Renal cortical epithelial cell (primary cell): ENCODE measurements at regions not wholly inside any gene's neighbourhood (a gene's known extent, or its start where the extent isn't known, plus 50 kb on each side); places are given as distances from the start of the nearest gene placed in this dataset.

Experiments
- DNase-seq: peaks from one replicate; pipeline ENCODE4 v3.0.0-alpha.2; 2011; ENCODE audit warnings: low read depth

GRCh38 chr22:49158741-49159564, 668.7 kb downstream of the BRD1 start:
- no peak for DNase-seq

DNA sequence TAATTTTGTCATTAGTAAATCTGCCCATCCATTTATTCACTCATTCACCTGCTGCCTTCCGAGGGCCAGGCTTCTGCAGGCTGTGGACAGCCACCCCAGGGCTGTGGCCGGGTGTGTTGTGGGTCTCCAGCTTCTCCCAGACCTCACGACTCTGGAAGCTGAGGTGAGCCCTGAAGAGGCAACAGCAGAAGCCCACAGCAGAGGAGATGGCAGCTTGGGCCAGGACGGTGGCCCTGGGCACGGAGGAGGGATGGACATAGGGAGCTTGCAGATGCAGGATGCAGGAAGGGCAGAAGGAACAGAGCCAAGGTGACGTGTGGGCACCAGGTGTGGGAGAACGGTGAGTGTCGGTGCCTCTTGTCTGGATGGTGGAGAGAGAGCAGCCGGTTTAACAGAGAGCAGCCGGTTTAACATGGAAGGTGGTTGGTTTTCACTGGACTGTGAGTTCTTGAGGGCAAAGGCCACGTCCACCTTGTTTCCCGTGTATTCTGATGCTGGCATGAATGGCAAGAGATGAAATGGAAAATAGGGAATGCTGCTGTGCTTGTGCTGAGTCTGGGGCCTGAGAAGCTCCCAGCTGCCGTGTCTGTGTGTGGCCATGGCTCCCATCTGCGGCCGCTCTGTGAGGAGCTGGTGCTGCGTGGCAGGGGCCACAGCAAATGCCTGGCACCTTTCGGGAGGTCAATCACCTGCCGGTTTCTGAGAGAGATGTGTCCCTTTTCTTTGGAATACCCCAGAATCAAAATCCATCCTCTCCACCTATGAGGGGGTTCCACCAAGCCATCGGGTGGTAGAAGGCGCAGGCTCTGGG, 669.9 kb downstream of the BRD1 start:
- DNase-seq, result no peak

DNA sequence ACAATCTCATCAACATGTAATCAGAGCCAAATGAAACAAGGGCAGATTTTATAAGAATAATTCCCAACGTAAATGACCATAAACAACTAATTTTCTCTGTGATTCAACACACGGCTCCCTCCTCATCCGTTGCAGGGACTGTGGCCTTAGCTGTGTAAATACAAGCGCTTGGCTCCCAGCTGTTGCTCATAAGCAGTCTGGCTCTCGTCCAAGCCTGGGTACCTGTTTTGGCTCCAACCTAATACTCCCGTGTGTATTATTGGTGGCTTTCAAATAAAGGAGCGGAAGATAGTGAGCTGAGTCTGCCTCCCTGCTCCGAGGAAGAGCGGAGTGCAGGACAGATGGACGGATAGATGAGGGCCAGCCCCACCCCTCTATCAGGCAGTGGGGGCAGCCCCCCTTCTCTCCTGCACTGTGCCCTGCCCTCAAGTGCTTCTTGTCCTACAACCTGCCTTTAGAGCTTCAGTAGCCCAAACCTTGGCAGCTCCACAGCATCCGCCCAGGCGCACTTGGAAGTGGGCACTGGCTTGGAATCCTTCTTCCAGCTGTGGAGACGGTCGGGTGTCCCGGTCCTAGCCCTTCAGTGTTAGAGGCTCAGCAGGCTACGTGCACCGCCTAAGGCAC, 670.9 kb downstream of the BRD1 start:
- DNase-seq, result no peak

- DNase-seq, result no peak
Observed at GRCh38 chr22:49155770-49156580, 671.7 kb downstream of the BRD1 start.

GRCh38 chr22:49155039-49155769, 672.5 kb downstream of the BRD1 start:
- DNase-seq, result no peak

DNA sequence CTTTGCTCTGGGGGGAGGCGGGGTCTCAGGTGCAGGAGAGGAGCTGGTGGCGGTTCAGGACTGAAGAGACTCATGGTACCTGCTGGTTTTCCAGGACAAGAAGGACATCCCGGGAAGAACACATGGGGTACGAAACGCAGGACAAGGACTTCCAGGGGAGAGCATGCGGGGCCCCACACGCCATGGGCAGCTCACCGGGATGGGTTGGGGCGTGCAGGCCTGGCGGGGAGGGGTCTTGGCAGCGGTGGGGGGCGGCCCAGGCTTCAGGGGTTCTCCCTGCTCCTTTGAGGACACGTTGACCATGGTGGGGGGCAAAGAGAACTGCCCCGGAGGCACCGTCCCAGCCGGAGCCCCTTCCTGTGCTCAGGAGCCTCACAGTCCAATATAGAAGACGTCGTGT, 673.2 kb downstream of the BRD1 start:
- DNase-seq, result no peak

GRCh38 chr22:49153921-49154320, 673.8 kb downstream of the BRD1 start:
- no peak for DNase-seq

DNA sequence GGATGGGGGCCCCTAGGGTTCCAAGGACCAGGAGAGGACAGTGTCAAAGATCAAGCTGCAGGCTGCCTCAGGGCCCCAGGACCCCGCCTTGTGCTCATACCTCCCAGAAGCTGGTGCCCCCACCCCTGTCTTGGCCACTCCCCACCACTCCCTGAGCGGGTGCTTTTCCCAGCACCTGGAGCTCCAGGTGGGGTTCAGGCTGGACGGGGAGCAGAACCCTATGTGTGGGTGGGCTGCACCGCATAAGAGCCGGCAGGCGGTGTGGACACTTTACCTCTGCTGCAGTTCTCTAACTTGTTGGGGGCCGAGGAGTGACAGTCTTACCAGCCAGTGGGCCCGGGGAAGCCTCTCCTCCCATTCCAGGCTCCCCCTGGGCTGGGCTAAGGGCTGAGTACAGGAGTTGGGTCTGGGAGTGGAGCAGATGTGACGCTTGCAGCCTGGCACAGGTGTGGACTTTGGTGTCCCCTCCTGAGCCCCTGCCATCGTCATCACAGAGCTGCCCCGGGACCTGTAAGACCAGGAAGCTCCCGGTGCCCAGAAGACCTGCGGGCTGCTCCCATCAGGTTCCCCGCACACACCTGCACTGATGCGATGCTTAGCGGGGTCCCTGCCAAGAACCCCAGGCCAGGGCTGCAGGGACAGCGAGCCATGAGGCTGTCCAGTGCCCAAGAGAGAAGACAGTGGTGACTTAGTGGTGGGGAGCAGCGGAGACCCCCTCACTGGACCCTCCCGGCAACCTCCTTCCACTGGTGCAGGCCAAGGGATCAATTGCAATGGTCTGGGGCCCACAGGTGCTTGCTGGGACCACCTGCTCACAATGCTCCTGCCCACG, 674.5 kb downstream of the BRD1 start:
- no peak for DNase-seq

DNA sequence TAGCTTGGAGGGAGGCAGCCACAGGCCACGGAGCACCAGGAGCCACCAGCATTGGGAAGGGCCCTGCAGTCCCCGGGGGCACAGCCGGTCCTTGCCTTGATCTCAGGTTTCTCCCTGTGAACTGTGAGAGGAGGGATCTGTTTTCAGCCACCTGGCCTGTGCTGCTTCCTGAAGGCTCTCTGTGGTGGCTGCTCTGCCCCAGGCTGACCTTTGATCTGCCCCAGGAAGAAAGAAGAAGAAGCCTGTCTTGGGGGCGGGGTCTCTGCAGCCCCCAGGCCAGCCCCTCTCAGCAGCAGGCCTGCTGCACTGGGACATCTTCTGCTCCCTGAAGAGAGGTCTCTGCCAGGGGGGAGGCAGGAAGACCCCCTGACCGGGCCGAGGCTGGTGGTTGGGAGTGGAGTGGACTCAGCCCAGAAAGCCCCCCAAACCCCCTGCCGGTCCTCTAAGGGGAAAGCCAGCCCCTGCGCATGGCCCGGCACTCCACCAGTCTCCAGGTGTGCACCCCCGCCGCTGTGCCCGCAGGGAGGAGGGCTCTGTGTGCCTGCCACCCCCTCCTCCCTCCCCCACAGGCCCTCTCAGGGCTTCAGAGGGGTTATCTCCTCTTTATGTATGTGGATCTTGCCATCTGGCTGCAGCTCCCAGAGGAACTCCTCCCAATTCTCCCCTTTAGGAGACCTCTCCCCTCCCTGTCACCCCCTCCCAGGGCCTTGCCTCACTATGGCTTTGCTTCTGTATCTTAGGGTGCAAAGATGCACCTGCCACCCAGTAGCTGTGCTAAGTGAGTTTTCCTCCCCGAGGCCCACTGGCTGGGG, 675.3 kb downstream of the BRD1 start:
- DNase-seq, result no peak

- no peak for DNase-seq
Observed at GRCh38 chr22:49151256-49152126, 676.2 kb downstream of the BRD1 start.

DNA sequence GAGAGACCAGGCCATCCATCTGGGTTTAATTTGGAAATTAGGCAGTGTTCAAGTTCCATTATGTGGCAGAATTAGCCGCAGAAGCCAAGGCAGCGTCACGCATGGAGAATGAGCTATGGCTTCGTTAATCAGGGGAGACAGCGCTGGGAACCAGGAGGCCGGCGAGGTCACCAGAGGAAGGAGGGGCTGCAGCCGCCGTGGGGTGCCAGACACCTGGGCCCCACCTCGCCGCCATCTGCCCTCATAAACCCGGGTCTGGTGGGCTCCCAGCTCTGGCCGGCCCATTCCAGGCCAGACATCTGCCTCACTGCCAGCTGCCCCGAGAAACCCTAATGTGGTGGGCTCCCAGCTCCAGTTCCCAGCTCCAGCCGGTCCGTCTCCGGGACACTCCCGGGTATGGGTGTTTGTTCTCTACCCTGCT, 676.9 kb downstream of the BRD1 start:
- DNase-seq, result no peak

DNA sequence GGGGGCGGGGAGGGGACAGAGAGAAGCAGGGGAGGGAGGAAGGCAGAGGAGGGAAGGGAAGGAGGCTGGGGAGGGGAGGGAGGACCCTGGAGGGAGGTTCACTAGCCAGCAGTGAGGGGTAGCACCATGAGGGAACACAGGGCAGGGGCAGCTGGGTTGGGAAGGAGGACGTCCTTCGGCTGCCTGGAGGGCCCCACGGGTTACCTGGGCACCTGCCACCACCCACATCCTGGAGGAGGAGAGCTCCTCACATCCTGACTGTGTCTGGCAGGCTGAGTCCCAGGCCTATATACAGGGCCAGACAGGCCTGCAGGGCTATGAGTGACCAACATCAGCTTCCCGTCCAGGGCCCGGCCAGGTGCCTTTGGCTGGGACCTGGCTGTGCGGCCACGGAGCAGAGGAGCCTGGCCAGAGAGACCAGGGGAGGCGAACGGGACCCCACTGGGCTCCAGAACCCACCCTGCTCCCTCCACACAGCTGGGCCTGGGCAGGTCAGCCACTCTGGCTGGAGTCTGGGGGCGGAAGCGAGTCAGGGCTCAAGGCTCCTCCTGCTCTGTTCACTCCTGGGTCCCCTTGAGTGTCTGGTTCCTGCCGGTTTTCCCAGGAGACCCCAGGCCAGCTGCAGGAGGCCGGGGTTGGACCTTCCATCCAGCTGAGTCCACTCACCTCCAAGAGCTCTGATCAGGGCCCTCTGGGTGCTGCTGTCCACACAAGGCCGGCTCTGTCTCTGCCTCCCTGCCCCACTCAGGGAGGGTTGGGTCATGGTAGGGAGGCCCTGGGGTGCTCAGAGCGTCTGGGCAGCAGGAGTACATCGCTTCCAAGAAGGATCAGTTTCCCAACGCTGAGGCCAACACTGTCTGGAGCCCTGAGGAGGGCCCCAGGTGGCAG, 677.7 kb downstream of the BRD1 start:
- no peak for DNase-seq

- DNase-seq, result no peak
Observed at GRCh38 chr22:49148895-49149418, 678.7 kb downstream of the BRD1 start.

GRCh38 chr22:49147617-49148175, 680.0 kb downstream of the BRD1 start:
- no peak for DNase-seq

DNA sequence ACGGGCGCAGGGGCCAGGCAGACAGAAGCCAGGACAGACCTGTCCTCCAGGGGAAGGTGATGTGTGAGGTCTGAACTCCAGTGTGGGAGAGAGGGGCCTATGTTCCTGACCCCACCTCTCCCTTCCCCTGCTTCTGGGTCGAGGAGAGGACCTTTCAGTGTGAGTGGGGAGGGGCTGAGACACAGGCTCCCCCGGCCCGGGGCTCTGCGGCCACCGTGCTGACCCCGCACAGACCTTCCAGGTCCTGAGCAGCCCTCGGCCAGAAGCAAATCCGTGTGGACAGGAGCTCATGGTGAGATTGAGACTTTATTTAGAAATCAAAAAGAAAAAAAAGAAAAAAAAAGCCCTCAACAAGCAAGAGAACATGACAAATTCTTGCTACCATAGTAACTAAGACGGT, 680.5 kb downstream of the BRD1 start:
- no peak for DNase-seq

GRCh38 chr22:49146511-49146910, 681.2 kb downstream of the BRD1 start:
- DNase-seq, result no peak

GRCh38 chr22:49143812-49144211, 683.9 kb downstream of the BRD1 start:
- no peak for DNase-seq
